K562 (cell line): ENCODE measurements at regions not wholly inside any gene's neighbourhood (a gene's known extent, or its start where the extent isn't known, plus 50 kb on each side); places are given as distances from the start of the nearest gene placed in this dataset.

Experiments used
- CBX5 ChIP-seq: IDR thresholded peaks from 2 replicates; pipeline ENCODE4 v1.6.1; 2014; ENCODE audit warnings: low read depth, borderline replicate concordance
- HCFC1 ChIP-seq: IDR thresholded peaks from 2 replicates; pipeline ENCODE4 v1.6.1; 2012; ENCODE audit warnings: low read depth, low read length, improper control_type of control experiment
- MAZ ChIP-seq, 2 experiments: fragments of 450-650 bp in 1 of 2; sonication (generic) in 1 of 2; formaldehyde crosslinking; IDR thresholded peaks in 1 of 2; conservative IDR thresholded peaks in 1 of 2; 2 replicates each; pipeline versions ENCODE4 v1.4.0 to v1.5.0; 2020; ENCODE audit warnings: mild to moderate bottlenecking in 1 of 2, missing genetic modification reagents in 1 of 2
- RUNX1 ChIP-seq: sonication (generic); IDR thresholded peaks from 2 replicates; pipeline ENCODE4 v1.6.1; 2016; ENCODE audit warnings: antibody characterized with exemption, low read depth
- SMAD2 ChIP-seq: fragments of 150-350 bp; IDR thresholded peaks from 2 replicates; pipeline ENCODE4 v1.6.1; 2014; ENCODE audit warnings: low read depth, mild to moderate bottlenecking, low read length
- TEAD4 ChIP-seq, 2 experiments: sonication (generic) in 1 of 2; formaldehyde crosslinking in 1 of 2; IDR thresholded peaks; 2 replicates each; pipeline versions ENCODE4 v1.6.1 to v1.8.0; 2012 to 2022; ENCODE audit warnings: borderline replicate concordance in 1 of 2, inconsistent platforms in 1 of 2, low read length in 1 of 2, mild to moderate bottlenecking in 1 of 2, missing genetic modification reagents in 1 of 2
- ZC3H11A ChIP-seq: IDR thresholded peaks from 2 replicates; pipeline ENCODE4 v1.6.1; 2012; ENCODE audit warnings: low read depth, low read length, improper control_type of control experiment
- ZNF589 ChIP-seq: fragments of 200-800 bp; sonication (Bioruptor generic); IDR thresholded peaks from 2 replicates; pipeline ENCODE4 v1.6.1; 2016; ENCODE audit warnings: low read depth, missing genetic modification characterization, missing compliant biosample characterization
- ZNF785 ChIP-seq: fragments of 250-450 bp; sonication (Bioruptor Pico); IDR thresholded peaks from 2 replicates; pipeline ENCODE4 v1.4.0; 2020; ENCODE audit warnings: mild to moderate bottlenecking
- TF ChIP-seq, protein P1 (sequence below): sonication (generic); formaldehyde crosslinking; IDR thresholded peaks from 2 replicates; pipeline ENCODE4 v1.8.0; 2022; ENCODE audit warnings: mild to moderate bottlenecking, missing genetic modification reagents
- TF ChIP-seq, protein P2 (sequence below): fragments of 450-650 bp; IDR thresholded peaks from 2 replicates; pipeline ENCODE4 v1.6.1; 2016; ENCODE audit warnings: low read depth, mild to moderate bottlenecking, moderate library complexity
- TF ChIP-seq, protein P3 (sequence below), 2 experiments: fragments of 450-650 bp in 1 of 2; sonication (generic) in 1 of 2; formaldehyde crosslinking in 1 of 2; IDR thresholded peaks; 2 replicates each; pipeline versions ENCODE4 v1.7.1 to v1.9.0; 2016 to 2022; ENCODE audit warnings: inconsistent platforms in 1 of 2, mild to moderate bottlenecking in 1 of 2, missing genetic modification reagents in 1 of 2
- TF ChIP-seq, protein P4 (sequence below): fragments of 250-450 bp; sonication (Bioruptor Pico); IDR thresholded peaks from 2 replicates; pipeline ENCODE4 v1.5.0; 2021
- TF ChIP-seq, protein P5 (sequence below): sonication (generic); formaldehyde crosslinking; IDR thresholded peaks from 2 replicates; pipeline ENCODE4 v1.8.0; 2023; ENCODE audit warnings: mild to moderate bottlenecking, missing genetic modification reagents

DNA sequence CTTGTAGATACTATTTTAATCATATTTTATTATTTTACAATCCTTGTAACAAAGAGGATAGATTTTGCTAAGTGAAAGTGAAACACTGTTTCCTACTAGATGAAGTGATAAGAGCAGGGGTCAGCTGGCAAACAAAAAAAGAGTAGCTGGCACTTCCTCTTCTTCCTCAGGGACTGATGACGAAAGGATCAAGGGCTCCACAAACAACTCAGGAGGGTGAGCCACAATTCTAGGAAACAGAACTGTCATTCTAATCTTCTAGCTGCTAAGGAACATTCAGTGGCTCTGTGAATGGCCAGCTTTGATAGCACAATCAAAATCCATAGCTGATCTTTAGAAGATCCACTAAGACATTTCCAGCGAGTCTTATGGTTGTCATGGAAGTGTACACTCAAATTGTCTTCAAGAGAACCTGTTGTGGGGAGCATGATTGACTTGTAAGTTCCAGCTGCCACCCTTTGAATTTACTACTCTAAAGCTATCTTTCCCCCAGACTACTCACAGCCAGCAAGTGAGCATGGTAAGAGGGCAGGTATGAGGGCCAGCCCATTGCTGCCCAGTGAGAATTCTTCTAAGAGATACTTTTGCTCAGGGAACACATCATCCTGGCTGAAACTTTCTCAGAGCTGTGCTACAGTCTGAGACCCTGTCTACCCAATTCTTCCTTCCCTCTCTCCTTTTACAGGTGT is 275.7 kb upstream of the RASGEF1B start (continued):
- TF ChIP-seq, protein P1, sequence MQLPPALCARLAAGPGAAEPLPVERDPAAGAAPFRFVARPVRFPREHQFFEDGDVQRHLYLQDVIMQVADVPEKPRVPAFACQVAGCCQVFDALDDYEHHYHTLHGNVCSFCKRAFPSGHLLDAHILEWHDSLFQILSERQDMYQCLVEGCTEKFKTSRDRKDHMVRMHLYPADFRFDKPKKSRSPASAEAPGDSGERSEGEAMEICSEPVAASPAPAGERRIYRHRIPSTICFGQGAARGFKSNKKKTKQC (CRISPR knock-in tag), result no peak
- TF ChIP-seq ZNF589 (CRISPR knock-in tag), result no peak
- TF ChIP-seq HCFC1, result no peak
- TF ChIP-seq SMAD2, result no peak
- TF ChIP-seq MAZ (CRISPR knock-in tag; conservative IDR thresholded peaks at IDR 0.05 in 1 of 2, IDR thresholded peaks at IDR 0.05 in 1 of 2), result peak in 1 of 2 experiments; percentile 50; a peak in 1 of 4 replicates
- no peak for TF ChIP-seq ZC3H11A
- no peak for TF ChIP-seq RUNX1
- TF ChIP-seq, protein P2, sequence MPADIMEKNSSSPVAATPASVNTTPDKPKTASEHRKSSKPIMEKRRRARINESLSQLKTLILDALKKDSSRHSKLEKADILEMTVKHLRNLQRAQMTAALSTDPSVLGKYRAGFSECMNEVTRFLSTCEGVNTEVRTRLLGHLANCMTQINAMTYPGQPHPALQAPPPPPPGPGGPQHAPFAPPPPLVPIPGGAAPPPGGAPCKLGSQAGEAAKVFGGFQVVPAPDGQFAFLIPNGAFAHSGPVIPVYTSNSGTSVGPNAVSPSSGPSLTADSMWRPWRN, result no peak
- TF ChIP-seq, protein P3, sequence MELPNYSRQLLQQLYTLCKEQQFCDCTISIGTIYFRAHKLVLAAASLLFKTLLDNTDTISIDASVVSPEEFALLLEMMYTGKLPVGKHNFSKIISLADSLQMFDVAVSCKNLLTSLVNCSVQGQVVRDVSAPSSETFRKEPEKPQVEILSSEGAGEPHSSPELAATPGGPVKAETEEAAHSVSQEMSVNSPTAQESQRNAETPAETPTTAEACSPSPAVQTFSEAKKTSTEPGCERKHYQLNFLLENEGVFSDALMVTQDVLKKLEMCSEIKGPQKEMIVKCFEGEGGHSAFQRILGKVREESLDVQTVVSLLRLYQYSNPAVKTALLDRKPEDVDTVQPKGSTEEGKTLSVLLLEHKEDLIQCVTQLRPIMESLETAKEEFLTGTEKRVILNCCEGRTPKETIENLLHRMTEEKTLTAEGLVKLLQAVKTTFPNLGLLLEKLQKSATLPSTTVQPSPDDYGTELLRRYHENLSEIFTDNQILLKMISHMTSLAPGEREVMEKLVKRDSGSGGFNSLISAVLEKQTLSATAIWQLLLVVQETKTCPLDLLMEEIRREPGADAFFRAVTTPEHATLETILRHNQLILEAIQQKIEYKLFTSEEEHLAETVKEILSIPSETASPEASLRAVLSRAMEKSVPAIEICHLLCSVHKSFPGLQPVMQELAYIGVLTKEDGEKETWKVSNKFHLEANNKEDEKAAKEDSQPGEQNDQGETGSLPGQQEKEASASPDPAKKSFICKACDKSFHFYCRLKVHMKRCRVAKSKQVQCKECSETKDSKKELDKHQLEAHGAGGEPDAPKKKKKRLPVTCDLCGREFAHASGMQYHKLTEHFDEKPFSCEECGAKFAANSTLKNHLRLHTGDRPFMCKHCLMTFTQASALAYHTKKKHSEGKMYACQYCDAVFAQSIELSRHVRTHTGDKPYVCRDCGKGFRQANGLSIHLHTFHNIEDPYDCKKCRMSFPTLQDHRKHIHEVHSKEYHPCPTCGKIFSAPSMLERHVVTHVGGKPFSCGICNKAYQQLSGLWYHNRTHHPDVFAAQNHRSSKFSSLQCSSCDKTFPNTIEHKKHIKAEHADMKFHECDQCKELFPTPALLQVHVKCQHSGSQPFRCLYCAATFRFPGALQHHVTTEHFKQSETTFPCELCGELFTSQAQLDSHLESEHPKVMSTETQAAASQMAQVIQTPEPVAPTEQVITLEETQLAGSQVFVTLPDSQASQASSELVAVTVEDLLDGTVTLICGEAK (IDR thresholded peaks at IDR 0.05), result 0 out of 2 replicates have a peak, but pooled peaks have one; percentile 39
- TF ChIP-seq, protein P3 (CRISPR knock-in tag; IDR thresholded peaks at IDR 0.05), result no peak
- peak; percentile 54; the same call in 1 of the 2 replicates for TF ChIP-seq TEAD4 (IDR thresholded peaks at IDR 0.05; ENCODE audit: low read length)
- TF ChIP-seq TEAD4 (CRISPR knock-in tag; IDR thresholded peaks at IDR 0.05; ENCODE audit: borderline replicate concordance), result no peak
- TF ChIP-seq, protein P4, sequence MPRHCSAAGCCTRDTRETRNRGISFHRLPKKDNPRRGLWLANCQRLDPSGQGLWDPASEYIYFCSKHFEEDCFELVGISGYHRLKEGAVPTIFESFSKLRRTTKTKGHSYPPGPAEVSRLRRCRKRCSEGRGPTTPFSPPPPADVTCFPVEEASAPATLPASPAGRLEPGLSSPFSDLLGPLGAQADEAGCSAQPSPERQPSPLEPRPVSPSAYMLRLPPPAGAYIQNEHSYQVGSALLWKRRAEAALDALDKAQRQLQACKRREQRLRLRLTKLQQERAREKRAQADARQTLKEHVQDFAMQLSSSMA, result no peak
- no peak for TF ChIP-seq CBX5
- no peak for TF ChIP-seq ZNF785 (CRISPR knock-in tag)
- TF ChIP-seq, protein P5, sequence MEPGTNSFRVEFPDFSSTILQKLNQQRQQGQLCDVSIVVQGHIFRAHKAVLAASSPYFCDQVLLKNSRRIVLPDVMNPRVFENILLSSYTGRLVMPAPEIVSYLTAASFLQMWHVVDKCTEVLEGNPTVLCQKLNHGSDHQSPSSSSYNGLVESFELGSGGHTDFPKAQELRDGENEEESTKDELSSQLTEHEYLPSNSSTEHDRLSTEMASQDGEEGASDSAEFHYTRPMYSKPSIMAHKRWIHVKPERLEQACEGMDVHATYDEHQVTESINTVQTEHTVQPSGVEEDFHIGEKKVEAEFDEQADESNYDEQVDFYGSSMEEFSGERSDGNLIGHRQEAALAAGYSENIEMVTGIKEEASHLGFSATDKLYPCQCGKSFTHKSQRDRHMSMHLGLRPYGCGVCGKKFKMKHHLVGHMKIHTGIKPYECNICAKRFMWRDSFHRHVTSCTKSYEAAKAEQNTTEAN (CRISPR knock-in tag), result no peak
